HEK293T (cell line): ENCODE measurements at regions not wholly inside any gene's neighbourhood (a gene's known extent, or its start where the extent isn't known, plus 50 kb on each side); places are given as distances from the start of the nearest gene placed in this dataset.

ENCODE experiments used
- L3MBTL2 ChIP-seq: fragments of 450-650 bp; conservative IDR thresholded peaks from 2 replicates; pipeline ENCODE4 v1.6.1; 2016; ENCODE audit warnings: mild to moderate bottlenecking
- PKNOX1 ChIP-seq: fragments of 450-650 bp; IDR thresholded peaks from 2 replicates; pipeline ENCODE4 v1.6.1; 2016

GRCh38 chr1:88124614-88125013, 559.5 kb upstream of the PKN2 start:
- TF ChIP-seq L3MBTL2 (no peak), PKNOX1 (no peak)
